CD4-positive, alpha-beta T cell treated with Interleukin-17A for 4 hours (primary cell): ENCODE measurements at regions not wholly inside any gene's neighbourhood (a gene's known extent, or its start where the extent isn't known, plus 50 kb on each side); places are given as distances from the start of the nearest gene placed in this dataset.

Experiments
- DNase-seq: peaks from one replicate; pipeline ENCODE4 v3.0.0-alpha.2; 2020; ENCODE audit warnings: mixed read lengths

DNA sequence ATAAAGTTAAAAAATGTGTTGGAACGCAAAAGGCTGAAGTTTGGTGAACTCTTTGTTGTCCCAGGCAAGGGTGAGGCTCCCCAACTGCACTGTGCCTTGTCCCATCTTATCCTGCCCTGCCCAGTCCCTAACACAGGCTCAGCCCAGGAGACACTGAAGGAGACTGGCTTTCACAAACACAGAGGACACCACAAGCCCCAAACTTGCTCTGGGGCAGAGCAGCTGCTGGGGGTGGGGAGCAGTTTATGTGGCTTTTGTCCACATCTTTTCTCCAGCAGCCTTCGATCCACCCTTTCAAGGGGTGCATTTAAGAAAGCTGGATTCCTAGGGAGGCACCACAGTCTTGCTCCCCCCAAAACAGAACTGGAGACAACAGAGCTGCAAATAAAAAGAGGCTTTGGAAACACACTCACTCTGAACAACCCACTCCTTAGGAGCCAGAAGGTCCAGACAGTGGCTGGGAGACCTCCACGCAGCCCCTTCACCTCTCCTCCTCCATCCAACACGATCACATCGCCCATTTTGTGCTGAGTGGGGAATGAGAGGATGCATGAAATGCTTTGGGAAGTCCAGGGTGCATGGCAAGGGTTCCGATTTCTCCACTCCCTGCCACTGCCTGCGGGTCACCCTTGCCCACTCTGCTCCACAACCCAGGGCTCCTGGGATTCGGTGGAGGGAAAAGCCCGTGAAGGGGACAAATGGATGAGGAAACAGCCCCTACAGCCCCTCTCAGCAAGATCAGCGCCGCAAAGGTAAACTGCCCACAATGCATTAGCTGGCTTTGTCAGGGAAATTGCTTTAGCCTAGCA, 260.5 kb upstream of the TLE3 start:
- DNase-seq, result no peak

DNA sequence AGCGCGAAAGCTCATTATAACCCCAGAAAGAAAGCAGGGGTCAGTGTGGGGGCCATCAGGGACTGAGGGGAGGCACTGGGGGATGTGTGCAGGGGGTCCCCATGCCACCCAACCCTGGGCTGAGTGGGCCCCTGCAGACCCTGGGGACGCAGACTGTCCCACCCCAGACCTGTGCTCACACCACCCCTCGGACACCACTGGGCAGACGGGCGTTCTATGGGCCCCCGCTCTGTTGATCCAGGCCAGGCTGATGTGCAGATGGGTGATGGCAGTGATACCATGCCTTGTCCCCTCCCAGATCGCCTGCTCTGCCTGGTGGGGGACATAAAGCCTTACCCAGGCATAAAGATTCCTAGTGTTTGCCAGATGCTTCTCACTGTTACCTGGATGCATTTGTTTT, 259.7 kb upstream of the TLE3 start:
- no peak for DNase-seq

- DNase-seq, result no peak
Observed at GRCh38 chr15:70356919-70357318, 259.2 kb upstream of the TLE3 start.

- no peak for DNase-seq
Observed at GRCh38 chr15:70356062-70356860, 258.5 kb upstream of the TLE3 start.

DNA sequence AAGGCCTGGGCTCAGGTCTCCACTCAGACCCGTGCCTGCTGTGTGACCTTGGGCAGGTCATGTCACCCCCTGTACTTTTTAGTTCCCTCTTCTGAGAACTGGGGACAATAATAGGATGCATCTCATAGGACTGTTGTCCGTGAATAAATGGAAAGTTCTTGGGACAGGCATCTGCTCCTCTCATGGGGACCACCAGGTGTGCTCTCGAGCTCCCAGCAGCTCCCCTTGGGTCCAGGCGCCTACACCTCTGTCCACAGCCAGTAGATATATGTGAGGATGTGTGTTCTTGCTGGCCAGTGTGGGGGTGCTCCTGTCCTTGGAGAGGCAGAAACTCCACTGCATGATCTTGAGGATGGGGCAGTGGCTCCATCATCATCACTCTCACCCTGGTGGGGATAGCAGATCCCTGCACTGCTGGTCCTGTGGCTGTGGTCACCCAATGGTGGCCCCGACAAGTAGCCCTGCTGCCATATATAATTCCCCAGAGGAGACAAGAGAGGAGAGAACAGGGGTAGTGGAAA, 257.6 kb upstream of the TLE3 start:
- no peak for DNase-seq

DNA sequence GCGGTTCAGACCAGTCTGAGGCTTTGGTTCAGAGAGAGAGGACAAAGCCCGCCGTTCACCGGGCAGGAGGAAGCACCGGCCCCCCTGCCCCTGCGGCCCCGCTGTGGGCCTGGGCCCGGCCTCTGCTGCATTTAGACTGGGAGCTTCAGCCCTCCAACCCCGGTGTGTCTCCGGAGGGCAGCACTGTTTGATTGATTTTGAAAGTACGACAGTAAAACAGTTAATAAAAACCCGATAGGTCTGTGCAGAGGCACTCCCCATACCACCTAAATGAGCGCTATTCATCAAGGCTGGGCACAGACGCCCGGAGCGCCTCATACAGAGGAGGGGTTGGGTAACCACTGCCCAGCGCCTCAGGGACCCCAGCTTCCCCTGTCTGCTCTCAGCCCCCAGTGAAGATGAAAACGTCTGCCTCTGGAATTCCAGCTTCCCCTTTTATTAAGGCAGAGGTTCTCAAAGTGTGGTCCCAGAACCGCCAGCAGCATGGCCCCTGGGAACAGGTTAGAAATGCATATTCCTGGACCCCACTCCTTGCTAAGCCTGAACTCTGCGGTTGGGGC, 256.7 kb upstream of the TLE3 start:
- DNase-seq, result no peak

DNA sequence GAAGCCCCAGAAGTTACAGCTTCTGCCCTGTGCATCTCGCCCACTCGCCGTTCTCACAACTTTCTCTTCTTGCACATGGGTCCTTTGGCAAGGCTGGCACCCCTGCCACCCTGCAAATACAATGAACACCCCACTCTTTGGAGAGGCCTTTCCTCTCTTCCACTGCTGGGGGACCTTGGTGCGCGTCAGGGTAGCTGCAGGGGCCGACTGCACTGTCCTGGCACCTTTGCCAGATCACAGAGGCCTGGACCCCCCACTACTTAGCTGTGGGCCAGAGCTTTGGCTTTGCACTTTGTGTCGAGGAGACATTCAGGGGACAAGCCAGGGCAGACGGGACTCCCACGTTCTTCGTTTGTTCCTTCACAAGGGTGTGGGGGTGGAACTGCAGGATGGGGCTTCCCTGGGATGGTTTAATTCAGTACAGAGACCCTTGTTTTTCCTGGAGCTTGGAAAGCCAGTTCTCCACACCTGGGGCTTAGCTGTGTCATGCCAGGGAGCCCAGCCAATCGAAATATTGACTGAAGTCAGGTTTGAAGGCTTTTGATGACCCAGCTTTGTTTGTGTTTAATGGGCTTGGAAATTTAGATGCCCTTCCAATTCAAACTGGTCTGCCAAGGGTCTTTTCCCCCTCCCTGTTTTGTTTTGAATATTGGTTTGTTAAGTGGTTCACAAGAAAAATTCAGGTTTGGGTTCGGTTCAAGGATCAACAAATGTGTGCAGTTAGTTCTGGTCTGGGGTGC, 256.1 kb upstream of the TLE3 start:
- DNase-seq, result no peak

- DNase-seq, result no peak
Observed at GRCh38 chr15:70351941-70352774, 254.4 kb upstream of the TLE3 start.

DNA sequence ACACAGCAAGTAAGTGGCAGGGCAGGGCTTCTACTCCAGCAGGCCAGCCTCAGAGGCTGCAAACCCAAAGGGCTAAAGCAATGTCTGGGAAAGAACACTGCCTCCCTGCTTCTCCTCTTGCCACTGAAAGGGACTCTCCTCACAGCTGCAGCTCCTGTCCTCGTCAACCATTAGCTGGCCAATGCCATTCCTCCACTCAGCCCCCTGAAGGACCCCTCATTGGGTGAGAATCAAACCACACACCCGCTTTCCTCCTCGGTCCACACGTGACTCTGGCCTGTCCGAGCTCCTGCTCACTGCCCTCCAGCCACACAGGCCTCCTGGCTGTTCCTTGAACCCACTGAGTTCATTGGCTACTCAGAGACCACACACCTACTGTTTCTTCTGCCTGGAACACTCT, 253.7 kb upstream of the TLE3 start:
- no peak for DNase-seq

DNA sequence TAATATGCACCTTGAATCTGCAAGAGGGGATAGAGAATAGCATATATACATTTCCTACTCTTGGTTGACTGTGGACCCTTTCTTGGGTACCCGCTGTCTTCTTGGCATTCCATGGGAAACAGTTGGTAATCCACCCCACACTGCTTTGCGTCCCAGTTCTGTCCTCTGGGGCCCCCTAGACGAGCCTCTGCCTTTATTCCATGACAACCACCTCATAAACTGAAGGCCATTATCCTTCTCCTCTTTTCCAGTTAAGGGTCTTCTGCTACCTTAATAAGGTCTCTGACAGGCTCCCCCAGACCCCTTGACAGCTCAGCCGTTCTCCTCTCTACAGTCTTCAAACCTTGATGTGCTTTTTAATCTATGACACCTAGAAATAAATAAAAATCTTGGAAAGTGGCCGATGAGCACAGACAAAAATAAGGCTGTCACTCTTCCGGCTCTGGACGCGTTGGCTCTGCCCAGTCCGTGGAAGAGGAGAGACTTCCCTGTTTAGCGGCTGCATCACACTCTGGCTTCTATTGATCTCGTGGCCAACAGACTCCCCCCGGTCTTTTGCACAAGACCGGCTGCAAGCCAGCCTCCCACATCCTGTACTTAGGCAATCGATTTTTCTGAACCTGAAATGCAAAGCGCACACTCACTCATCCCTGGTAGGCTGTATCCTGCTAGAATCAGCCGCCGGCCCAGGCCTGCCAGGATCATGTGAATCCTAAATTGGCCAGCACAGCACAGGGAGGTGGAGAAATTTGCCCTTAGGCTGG, 251.0 kb upstream of the TLE3 start:
- DNase-seq, result no peak

GRCh38 chr15:70348226-70348543, 250.5 kb upstream of the TLE3 start:
- DNase-seq, result no peak

- DNase-seq, result no peak
Observed at GRCh38 chr15:70347321-70348225, 249.9 kb upstream of the TLE3 start.

- no peak for DNase-seq
Observed at GRCh38 chr15:70345251-70346019, 247.7 kb upstream of the TLE3 start.

DNA sequence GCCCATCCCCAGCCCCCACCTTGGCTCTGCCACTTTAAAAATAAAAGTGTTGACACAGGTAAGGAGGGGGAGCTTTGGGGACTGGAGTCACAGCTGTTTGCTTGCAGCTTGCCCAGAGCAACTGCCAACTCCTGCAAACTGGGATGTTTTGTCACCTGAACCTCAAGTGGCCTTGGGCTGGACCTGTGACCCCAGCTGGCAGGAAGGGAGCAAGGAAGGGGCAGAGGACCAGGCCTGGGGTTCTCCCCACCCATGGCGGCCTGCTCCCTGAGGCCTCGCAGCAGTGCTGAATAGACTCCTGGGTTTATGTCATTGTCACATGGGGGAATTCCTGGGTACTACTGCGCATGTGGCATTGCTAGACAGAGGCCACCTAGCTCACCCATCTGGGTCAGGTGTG, 246.9 kb upstream of the TLE3 start:
- no peak for DNase-seq

DNA sequence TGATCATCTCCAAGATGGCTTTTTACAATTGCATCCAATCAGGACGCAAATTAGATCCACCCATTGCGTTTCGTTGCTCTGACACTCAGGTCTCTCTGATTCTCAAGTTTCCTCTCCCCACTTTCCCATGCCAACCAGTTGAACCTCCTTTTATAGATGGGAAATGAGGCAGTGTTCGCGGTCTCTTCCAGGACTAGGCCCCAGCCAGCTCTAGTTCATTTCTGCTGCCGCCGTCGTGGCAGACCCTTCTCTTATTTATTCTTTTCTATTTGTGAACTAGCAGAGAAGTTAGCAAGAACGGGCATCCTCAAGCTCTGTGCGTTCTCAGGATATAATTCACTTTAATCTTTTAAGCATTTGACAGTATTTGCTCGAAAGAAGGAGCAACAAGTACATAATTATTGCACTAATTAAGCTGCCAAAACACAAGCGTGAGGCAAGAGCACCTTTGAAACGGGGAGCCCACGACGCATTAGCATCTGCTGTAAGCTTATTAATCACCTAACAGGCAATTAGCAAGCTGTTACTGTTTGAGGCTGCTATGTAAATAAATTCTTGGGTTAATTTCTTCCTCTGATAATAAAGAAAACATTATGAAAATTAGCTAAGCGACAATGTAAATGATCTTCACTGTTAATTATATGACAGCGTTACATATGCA, 246.4 kb upstream of the TLE3 start:
- DNase-seq, result no peak

- no peak for DNase-seq
Observed at GRCh38 chr15:70342554-70343548, 245.1 kb upstream of the TLE3 start.

DNA sequence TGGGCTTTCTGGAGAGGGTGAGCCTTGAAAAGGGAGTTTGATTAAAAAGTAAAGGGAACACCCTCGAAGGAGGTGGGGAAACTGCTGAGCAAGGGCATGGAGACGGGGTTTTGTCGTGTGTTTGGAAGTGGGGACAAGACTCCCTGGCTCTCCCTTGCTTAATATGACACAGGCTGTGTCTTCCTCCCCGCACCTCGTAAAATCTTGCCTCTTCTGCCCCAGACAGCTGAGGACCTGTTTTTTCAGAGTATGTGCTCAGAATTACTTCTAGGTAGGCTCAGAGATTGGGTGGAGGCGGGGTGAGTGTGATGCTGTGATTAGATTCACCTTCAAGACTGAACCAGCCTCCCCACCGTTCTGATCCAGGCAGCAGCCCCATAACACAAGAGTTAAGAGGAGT, 244.4 kb upstream of the TLE3 start:
- no peak for DNase-seq

DNA sequence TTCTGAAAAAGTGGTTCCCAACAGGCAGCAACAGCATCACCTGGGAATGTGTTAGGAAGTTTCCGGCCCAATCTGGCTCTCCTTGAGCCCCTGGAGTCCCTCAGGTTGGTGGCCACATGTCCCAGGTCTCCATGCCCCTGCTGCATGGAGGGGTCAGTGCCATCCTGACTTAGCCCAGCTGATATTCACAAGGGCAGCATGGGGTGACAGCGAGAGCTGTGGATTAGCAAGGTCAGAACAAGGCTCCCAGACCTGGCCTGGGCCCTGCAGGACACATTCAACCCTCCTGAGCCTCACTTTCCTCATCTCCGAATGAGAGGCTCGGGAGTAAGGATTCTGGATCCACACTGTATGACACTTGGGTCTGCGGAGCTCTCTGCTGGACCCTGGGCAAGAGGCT, 243.8 kb upstream of the TLE3 start:
- no peak for DNase-seq
